Neural progenitor cell (in vitro differentiated cells): ENCODE measurements at regions not wholly inside any gene's neighbourhood (a gene's known extent, or its start where the extent isn't known, plus 50 kb on each side); places are given as distances from the start of the nearest gene placed in this dataset.

Experiments used
- DNase-seq: peaks from one replicate; pipeline ENCODE4 v3.0.0-alpha.2; 2016; ENCODE audit warnings: low spot score
- H2AFZ ChIP-seq: fragments of 200-600 bp; sonication (generic); replicated peaks from 2 replicates; pipeline ENCODE4 v1.6.1; 2016; ENCODE audit warnings: antibody characterized with exemption
- H3F3A ChIP-seq: fragments of 200-600 bp; sonication (generic); 2 replicates; pipeline ENCODE4 v1.6.1; 2016; ENCODE audit warnings: antibody characterized with exemption, low read depth
- H3K27ac ChIP-seq: fragments of 200-600 bp; sonication (generic); 2 replicates; pipeline ENCODE4 v1.5.1; 2016; ENCODE audit warnings: mild to moderate bottlenecking
- H3K27me3 ChIP-seq: fragments of 200-600 bp; sonication (generic); 2 replicates; pipeline ENCODE4 v1.6.1; 2016; ENCODE audit warnings: mild to moderate bottlenecking, moderate library complexity
- H3K36me3 ChIP-seq: fragments of 200-600 bp; sonication (generic); 2 replicates; pipeline ENCODE4 v1.5.1; 2016
- H3K4me1 ChIP-seq: fragments of 200-600 bp; sonication (generic); 2 replicates; pipeline ENCODE4 v1.6.1; 2016; ENCODE audit warnings: mixed run types
- H3K4me2 ChIP-seq: fragments of 200-600 bp; sonication (generic); 2 replicates; pipeline ENCODE4 v1.6.1; 2016
- H3K4me3 ChIP-seq: fragments of 200-600 bp; sonication (generic); 2 replicates; pipeline ENCODE4 v1.5.1; 2016
- H3K79me2 ChIP-seq: fragments of 200-600 bp; sonication (generic); 2 replicates; pipeline ENCODE4 v1.6.1; 2016; ENCODE audit warnings: low read depth
- H3K9ac ChIP-seq: fragments of 200-600 bp; sonication (generic); 2 replicates; pipeline ENCODE4 v1.6.1; 2016
- H3K9me3 ChIP-seq: fragments of 200-600 bp; sonication (generic); 2 replicates; pipeline ENCODE4 v1.5.1; 2016; ENCODE audit warnings: low read depth
- H4K20me1 ChIP-seq: fragments of 200-600 bp; sonication (generic); 2 replicates; pipeline ENCODE4 v1.6.1; 2016; ENCODE audit warnings: low read depth
- H3K27ac Mint-ChIP-seq: 3 replicates; pipeline ENCODE4 v1.8.0; 2021; ENCODE audit warnings: mixed read lengths
- H3K27me3 Mint-ChIP-seq: 2 replicates; pipeline ENCODE4 v1.8.0; 2022; ENCODE audit warnings: low read depth, mild to moderate bottlenecking, inconsistent platforms, moderate library complexity, mixed read lengths; ENCODE audit not compliant: insufficient read depth
- H3K36me3 Mint-ChIP-seq: 3 replicates; pipeline ENCODE4 v1.8.0; 2021; ENCODE audit warnings: mixed read lengths
- H3K4me1 Mint-ChIP-seq: 3 replicates; pipeline ENCODE4 v1.8.0; 2021; ENCODE audit warnings: mixed read lengths
- H3K4me3 Mint-ChIP-seq: 3 replicates; pipeline ENCODE4 v1.8.0; 2021; ENCODE audit warnings: mild to moderate bottlenecking, moderate library complexity, mixed read lengths
- H3K9me3 Mint-ChIP-seq: 3 replicates; pipeline ENCODE4 v1.8.0; 2020; ENCODE audit warnings: mixed read lengths
- EZH2 ChIP-seq: fragments of 200-600 bp; sonication (generic); IDR thresholded peaks from 2 replicates; pipeline ENCODE4 v1.6.1; 2017; ENCODE audit warnings: antibody characterized with exemption, mild to moderate bottlenecking, moderate library complexity
- EZH2phosphoT487 ChIP-seq: fragments of 200-600 bp; sonication (generic); IDR thresholded peaks from 2 replicates; pipeline ENCODE4 v1.6.1; 2017; ENCODE audit warnings: antibody characterized with exemption
- TF ChIP-seq, protein P1 (sequence below): fragments of 200-600 bp; sonication (generic); IDR thresholded peaks from 2 replicates; pipeline ENCODE4 v1.5.1; 2017; ENCODE audit warnings: antibody characterized with exemption, mild to moderate bottlenecking

DNA sequence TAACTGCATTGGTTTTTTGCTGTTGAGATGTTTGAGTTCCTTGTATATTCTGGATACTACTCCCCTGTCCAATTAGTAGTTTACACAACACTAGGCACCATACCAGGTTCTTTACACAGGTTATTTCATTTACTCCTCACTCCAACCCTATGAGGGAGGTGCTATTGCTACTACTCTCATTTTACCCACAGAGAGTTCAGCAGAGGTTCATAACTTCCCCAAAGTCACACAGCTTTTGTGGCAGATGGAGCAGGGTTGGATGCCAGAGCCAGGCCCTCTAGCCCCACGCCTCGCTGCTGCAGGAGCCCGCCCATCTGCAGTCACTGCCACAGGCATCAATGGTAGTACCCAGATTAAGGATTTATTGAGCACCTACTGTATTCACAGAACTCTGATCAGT, 61.7 kb upstream of the MAP3K4 start:
- Mint-ChIP-seq H3K9me3 (no peaks in the 10 kb centered on the region), H3K4me1 (peaks cover 2% of the 10 kb centered on the region), H3K27me3 (peaks cover 3% of the 10 kb centered on the region), H3K27ac (no peak overlapping the region), H3K36me3 (no peaks in the 10 kb centered on the region), H3K4me3 (peak overlapping the region; percentile 16)
- Histone ChIP-seq H2AFZ (no peak overlapping the region), H3K4me2 (no peak overlapping the region), H3K79me2 (no peaks in the 10 kb centered on the region), H3F3A (no peaks in the 10 kb centered on the region), H3K9ac (no peak overlapping the region), H3K9me3 (no peaks in the 10 kb centered on the region), H3K4me3 (no peak overlapping the region), H3K4me1 (peaks cover 3% of the 10 kb centered on the region), H4K20me1 (no peaks in the 10 kb centered on the region), H3K27me3 (peaks cover 15% of the 10 kb centered on the region), H3K36me3 (no peaks in the 10 kb centered on the region), H3K27ac (no peak overlapping the region)
- no peak for TF ChIP-seq EZH2
- TF ChIP-seq EZH2phosphoT487 = no peak
- TF ChIP-seq, protein P1, sequence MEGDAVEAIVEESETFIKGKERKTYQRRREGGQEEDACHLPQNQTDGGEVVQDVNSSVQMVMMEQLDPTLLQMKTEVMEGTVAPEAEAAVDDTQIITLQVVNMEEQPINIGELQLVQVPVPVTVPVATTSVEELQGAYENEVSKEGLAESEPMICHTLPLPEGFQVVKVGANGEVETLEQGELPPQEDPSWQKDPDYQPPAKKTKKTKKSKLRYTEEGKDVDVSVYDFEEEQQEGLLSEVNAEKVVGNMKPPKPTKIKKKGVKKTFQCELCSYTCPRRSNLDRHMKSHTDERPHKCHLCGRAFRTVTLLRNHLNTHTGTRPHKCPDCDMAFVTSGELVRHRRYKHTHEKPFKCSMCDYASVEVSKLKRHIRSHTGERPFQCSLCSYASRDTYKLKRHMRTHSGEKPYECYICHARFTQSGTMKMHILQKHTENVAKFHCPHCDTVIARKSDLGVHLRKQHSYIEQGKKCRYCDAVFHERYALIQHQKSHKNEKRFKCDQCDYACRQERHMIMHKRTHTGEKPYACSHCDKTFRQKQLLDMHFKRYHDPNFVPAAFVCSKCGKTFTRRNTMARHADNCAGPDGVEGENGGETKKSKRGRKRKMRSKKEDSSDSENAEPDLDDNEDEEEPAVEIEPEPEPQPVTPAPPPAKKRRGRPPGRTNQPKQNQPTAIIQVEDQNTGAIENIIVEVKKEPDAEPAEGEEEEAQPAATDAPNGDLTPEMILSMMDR = no peak
- no peak for DNase-seq

DNA sequence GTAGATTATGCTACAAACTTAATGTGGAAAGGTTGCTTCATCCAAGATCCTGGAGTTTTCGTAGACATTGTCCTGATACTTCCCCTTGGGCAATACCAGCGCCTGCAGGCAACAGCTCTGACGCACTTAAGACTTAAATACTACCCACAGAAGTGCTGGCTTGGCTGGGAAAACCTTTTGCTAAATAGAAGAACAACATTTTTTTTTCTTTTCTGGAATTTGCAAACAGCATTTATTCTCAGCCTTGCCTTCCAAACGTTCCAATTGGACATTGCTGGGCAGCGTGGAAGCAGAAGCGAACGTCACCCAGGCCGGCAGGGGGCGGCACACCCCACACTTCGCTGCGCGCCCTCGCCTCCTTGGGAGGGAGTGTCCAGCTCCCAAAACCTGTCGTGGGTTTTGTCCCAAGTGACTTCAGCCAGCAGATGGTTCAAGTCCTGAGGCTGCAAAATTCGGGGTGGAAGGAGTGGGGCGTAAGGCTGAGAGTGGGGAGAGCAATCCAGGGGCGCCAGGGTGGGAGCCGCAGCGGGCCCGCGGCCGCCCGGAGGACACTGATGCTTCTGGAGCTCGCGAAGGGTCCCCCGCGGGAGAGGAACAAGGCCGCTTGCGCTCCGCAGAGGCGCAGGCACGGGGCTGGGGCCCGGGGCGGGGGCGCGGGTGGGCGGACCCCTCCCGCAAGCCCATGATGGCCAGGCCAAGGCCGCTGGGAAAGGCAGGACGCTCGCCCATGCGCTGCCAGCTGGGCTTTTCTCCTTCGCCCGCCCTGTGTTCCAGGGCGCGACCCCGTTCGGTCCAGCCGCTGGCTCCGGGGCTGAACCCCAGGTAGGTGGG, 60.8 kb upstream of the MAP3K4 start:
- Histone ChIP-seq H3K27ac (no peak overlapping the region), H3K9ac (no peak overlapping the region), H3K4me2 (peak overlapping the region; percentile 86), H3K79me2 (no peaks in the 10 kb centered on the region), H3K36me3 (no peaks in the 10 kb centered on the region), H4K20me1 (no peaks in the 10 kb centered on the region), H3K27me3 (peaks cover 15% of the 10 kb centered on the region), H3K9me3 (no peaks in the 10 kb centered on the region), H3K4me3 (peak overlapping the region; percentile 65), H2AFZ (peak overlapping the region; percentile 95), H3K4me1 (peaks cover 3% of the 10 kb centered on the region), H3F3A (no peaks in the 10 kb centered on the region)
- H3K4me1 Mint-ChIP-seq = peaks cover 2% of the 10 kb centered on the region
- peak overlapping the region; percentile 44 for H3K27ac Mint-ChIP-seq
- no peak for TF ChIP-seq EZH2phosphoT487
- TF ChIP-seq, protein P1 = peak; percentile 95
- H3K4me3 Mint-ChIP-seq = peak overlapping the region; percentile 87
- no peaks in the 10 kb centered on the region for H3K36me3 Mint-ChIP-seq
- H3K27me3 Mint-ChIP-seq = peaks cover 3% of the 10 kb centered on the region
- no peaks in the 10 kb centered on the region for H3K9me3 Mint-ChIP-seq
- DNase-seq = peak; percentile 89

DNA sequence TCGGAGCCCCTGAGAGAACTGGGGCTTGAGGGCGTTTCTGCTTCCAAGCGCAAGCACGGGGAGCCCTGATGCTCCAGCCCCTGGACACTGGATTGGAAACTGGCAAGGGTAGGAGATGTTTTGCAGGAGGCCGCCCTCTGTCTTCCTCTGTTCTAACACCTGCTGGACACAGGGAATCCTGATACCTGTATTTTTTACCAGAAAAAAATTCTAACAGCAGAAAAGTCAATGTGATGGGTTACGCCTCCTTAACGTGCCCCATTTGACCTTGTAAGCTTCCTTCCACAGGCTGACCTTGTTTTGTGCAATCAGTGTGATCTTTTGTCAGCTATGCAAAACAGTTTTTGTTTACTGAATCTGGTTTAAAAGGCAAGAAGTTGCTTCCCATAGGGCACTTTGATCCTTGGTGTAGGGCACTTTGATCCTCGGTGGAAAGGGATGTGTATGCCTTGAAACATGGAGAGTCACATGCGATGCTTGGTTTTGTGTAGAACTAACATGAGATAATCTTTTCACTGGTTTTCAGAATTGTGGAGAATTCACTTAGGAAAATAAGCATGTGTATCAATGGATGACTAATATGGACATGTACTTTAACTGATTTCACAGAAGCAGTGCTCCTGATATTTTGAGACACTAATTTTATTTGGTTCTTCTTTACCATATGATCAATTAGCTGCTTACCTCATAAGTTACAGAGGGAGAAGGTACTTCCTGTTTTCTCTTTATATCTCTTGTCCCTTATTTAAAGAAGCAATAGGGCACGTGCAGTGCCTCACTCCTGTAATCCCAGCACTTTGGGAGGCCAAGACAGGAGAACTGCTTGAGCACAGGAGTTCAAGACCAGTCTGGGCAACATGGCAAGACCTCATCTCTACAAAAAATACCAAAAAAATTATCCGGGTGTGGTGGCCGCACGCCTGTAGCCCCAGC, 59.9 kb upstream of the MAP3K4 start:
- peak overlapping the region; percentile 65 for H3K4me3 ChIP-seq
- peak; percentile 14 for DNase-seq
- peaks cover 6% of the 10 kb centered on the region for H3K9me3 Mint-ChIP-seq
- H3K4me1 ChIP-seq = peaks cover 3% of the 10 kb centered on the region
- TF ChIP-seq EZH2phosphoT487 (no peak), EZH2 (no peak)
- TF ChIP-seq, protein P1 = no peak
- H3K79me2 ChIP-seq = no peaks in the 10 kb centered on the region
- H2AFZ ChIP-seq = peak overlapping the region; percentile 95
- H3K36me3 ChIP-seq = no peaks in the 10 kb centered on the region
- H3K9ac ChIP-seq = no peak overlapping the region
- peak overlapping the region; percentile 76 for H3K4me3 Mint-ChIP-seq
- H3K27ac ChIP-seq = no peak overlapping the region
- peaks cover 2% of the 10 kb centered on the region for H3K4me1 Mint-ChIP-seq
- H3K36me3 Mint-ChIP-seq = no peaks in the 10 kb centered on the region
- peaks cover 3% of the 10 kb centered on the region for H3K27me3 Mint-ChIP-seq
- no peak overlapping the region for H3K27ac Mint-ChIP-seq
- H3K4me2 ChIP-seq = peak overlapping the region; percentile 86
- no peaks in the 10 kb centered on the region for H4K20me1 ChIP-seq
- H3F3A ChIP-seq = no peaks in the 10 kb centered on the region
- H3K27me3 ChIP-seq = peaks cover 15% of the 10 kb centered on the region
- no peaks in the 10 kb centered on the region for H3K9me3 ChIP-seq
